ENCODE measurements at regions not wholly inside any gene's neighbourhood (a gene's known extent, or its start where the extent isn't known, plus 50 kb on each side); places are given as distances from the start of the nearest gene placed in this dataset.

GRCh38 chr3:28780480-28780879, 431.9 kb upstream of the AZI2 start:
- no peak overlapping the region for H3K27ac Mint-ChIP-seq (ENCODE audit: unreplicated experiment)
- H3K4me3 Mint-ChIP-seq (ENCODE audit: unreplicated experiment): no peak overlapping the region
- H3K9me3 Mint-ChIP-seq (ENCODE audit: unreplicated experiment): no peaks in the 10 kb centered on the region
- no peaks in the 10 kb centered on the region for H3K36me3 Mint-ChIP-seq (ENCODE audit: low read depth, unreplicated experiment)
- no peaks in the 10 kb centered on the region for H3K27me3 Mint-ChIP-seq (ENCODE audit: unreplicated experiment)
- DNase-seq (ENCODE audit: low spot score): no peak
- no peaks in the 10 kb centered on the region for H3K4me1 Mint-ChIP-seq (ENCODE audit: unreplicated experiment)
- TF ChIP-seq CTCF (IDR thresholded peaks at IDR 0.05; ENCODE audit: unreplicated experiment): no peak

- no peak overlapping the region for H3K27ac Mint-ChIP-seq (ENCODE audit: unreplicated experiment)
- H3K9me3 Mint-ChIP-seq (ENCODE audit: unreplicated experiment): no peaks in the 10 kb centered on the region
- H3K27me3 Mint-ChIP-seq (ENCODE audit: unreplicated experiment): no peaks in the 10 kb centered on the region
- no peaks in the 10 kb centered on the region for H3K4me1 Mint-ChIP-seq (ENCODE audit: unreplicated experiment)
- no peak overlapping the region for H3K4me3 Mint-ChIP-seq (ENCODE audit: unreplicated experiment)
- DNase-seq (ENCODE audit: low spot score): no peak
- TF ChIP-seq CTCF (IDR thresholded peaks at IDR 0.05; ENCODE audit: unreplicated experiment): no peak
- no peaks in the 10 kb centered on the region for H3K36me3 Mint-ChIP-seq (ENCODE audit: low read depth, unreplicated experiment)
These were observed 432.4 kb upstream of the AZI2 start for GRCh38 chr3:28781053-28781452.

GRCh38 chr3:28786446-28786845, 437.8 kb upstream of the AZI2 start:
- no peak for DNase-seq (ENCODE audit: low spot score)
- Mint-ChIP-seq H3K4me3 (ENCODE audit: unreplicated experiment) (no peak overlapping the region), H3K4me1 (ENCODE audit: unreplicated experiment) (no peaks in the 10 kb centered on the region), H3K27ac (ENCODE audit: unreplicated experiment) (no peak overlapping the region), H3K27me3 (ENCODE audit: unreplicated experiment) (no peaks in the 10 kb centered on the region), H3K9me3 (ENCODE audit: unreplicated experiment) (no peaks in the 10 kb centered on the region), H3K36me3 (ENCODE audit: low read depth, unreplicated experiment) (no peaks in the 10 kb centered on the region)
- no peak for TF ChIP-seq CTCF (IDR thresholded peaks at IDR 0.05; ENCODE audit: unreplicated experiment)

- no peak overlapping the region for H3K27ac Mint-ChIP-seq (ENCODE audit: unreplicated experiment)
- H3K9me3 Mint-ChIP-seq (ENCODE audit: unreplicated experiment): no peaks in the 10 kb centered on the region
- no peaks in the 10 kb centered on the region for H3K27me3 Mint-ChIP-seq (ENCODE audit: unreplicated experiment)
- no peak overlapping the region for H3K4me3 Mint-ChIP-seq (ENCODE audit: unreplicated experiment)
- no peaks in the 10 kb centered on the region for H3K36me3 Mint-ChIP-seq (ENCODE audit: low read depth, unreplicated experiment)
- TF ChIP-seq CTCF (IDR thresholded peaks at IDR 0.05; ENCODE audit: unreplicated experiment): no peak
- no peaks in the 10 kb centered on the region for H3K4me1 Mint-ChIP-seq (ENCODE audit: unreplicated experiment)
- no peak for DNase-seq (ENCODE audit: low spot score)
These were observed 439.9 kb upstream of the AZI2 start for GRCh38 chr3:28788571-28788970.

GRCh38 chr3:28791713-28792255, 443.2 kb upstream of the AZI2 start:
- Mint-ChIP-seq H3K27ac (ENCODE audit: unreplicated experiment) (no peak overlapping the region), H3K36me3 (ENCODE audit: low read depth, unreplicated experiment) (no peaks in the 10 kb centered on the region), H3K4me1 (ENCODE audit: unreplicated experiment) (no peaks in the 10 kb centered on the region), H3K4me3 (ENCODE audit: unreplicated experiment) (no peak overlapping the region), H3K27me3 (ENCODE audit: unreplicated experiment) (no peaks in the 10 kb centered on the region), H3K9me3 (ENCODE audit: unreplicated experiment) (no peaks in the 10 kb centered on the region)
- DNase-seq (ENCODE audit: low spot score): no peak
- TF ChIP-seq CTCF (IDR thresholded peaks at IDR 0.05; ENCODE audit: unreplicated experiment): no peak
